Stimulated activated CD8-positive, alpha-beta memory T cell treated with anti-CD3 and anti-CD28 coated beads, Interleukin-15, amount 100 ng/mL, for 4 hours (primary cell): ENCODE measurements at regions not wholly inside any gene's neighbourhood (a gene's known extent, or its start where the extent isn't known, plus 50 kb on each side); places are given as distances from the start of the nearest gene placed in this dataset.
"Not testable (repeated sequence)": the region's sequence is repeated elsewhere in the genome, so short reads cannot be mapped to it uniquely, and the experiment has no call there.

Experiments
- DNase-seq, 2 donors: peaks; one replicate each; pipeline ENCODE4 v3.0.0-alpha.2; 2020; ENCODE audit warnings: low read depth in 2 of 2

- peak; percentile 58 to 60 for DNase-seq
Measured at GRCh38 chr21:5065240-5066211, 5455.9 kb upstream of the TPTE start.

DNA sequence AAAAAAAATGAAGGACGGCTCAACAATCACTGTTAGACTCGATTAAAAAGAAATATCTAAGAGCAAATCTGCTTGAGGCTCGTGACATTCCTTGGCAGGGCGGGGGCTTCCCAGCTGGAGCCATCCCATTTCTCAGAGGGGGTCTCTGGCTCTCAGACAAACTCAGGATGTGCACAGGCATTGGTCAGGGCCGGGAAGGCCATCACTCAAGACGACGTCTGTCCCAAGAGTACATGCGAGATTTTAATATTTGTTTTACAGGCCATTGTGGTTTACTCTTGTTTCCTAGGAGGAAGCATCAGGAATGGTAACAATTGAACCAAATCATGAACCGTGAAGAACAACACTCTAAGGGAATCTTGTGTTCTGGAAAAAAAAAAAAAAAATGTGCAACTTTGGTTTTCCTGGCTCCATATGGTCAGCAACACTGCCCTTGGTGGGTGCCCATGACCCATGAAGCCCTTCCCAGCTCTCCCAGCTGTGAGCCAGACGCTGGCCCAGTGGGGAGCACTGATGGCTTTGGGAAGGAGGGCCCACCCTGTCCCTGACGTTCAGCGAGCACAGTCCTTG lies 5454.6 kb upstream of the TPTE start:
- not testable (repeated sequence) for DNase-seq

GRCh38 chr21:5067326-5068048 lies 5453.9 kb upstream of the TPTE start:
- DNase-seq = not testable (repeated sequence)

DNA sequence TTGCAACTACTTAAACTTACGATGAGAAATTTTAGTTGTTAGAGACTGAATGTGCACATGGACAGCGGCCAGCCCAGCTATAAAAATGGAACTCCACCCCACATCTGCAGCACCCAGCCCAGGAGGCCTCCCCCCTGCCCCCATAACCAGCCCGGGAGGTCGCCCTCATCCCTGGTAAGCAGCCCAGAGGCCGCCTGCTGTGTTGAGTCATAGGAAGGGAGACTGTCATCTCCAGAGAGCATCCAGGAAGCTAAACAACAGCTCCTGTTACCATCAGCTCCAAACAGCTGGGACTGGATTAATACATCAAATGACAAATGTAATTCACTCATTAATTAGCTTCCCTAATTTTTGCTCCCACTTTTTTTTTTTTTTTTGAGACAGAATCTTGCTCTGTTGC lies 5452.7 kb upstream of the TPTE start:
- DNase-seq = not testable (repeated sequence)

DNA sequence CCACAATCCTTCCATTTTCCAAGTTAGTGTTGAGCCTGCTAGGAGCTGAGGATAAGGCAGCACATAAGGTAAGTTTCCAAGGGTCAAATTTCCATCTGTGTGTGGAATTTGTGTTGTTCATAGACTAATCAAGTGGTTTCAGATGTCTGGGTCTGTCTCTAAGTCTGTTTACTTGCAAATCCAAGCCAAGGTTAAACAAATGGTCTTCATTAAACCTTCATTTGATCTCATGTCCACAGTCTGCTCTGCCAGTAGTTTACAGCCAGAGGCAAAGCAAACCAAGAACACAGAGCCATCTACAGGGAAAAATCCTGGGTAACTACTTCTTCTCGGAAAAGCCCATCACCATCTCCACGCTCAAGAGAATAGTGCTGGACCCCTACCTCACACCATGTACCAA lies 5450.2 kb upstream of the TPTE start:
- DNase-seq = not testable (repeated sequence)

DNA sequence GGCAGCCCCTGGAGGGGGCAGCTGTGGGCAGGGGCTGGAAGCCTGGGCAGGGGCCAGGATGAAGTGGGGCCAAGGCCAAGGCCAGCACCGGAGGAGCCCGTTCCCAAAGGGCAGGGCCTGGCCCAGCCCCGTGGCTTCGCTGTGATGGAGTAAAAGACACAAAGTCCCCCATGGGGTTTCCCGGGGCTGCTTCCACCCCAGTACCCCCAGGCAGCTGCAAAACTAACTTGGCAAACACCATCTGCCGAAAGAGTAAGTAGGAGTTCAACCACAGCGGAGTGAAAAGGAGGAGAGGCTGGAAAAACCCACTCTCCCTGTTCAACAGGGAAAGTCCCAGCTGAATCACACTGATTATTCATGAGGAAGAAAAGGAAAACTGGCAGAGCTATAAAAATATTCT lies 5444.5 kb upstream of the TPTE start:
- not testable (repeated sequence) for DNase-seq

GRCh38 chr21:5079361-5079760 lies 5442.0 kb upstream of the TPTE start:
- not testable (repeated sequence) for DNase-seq

DNA sequence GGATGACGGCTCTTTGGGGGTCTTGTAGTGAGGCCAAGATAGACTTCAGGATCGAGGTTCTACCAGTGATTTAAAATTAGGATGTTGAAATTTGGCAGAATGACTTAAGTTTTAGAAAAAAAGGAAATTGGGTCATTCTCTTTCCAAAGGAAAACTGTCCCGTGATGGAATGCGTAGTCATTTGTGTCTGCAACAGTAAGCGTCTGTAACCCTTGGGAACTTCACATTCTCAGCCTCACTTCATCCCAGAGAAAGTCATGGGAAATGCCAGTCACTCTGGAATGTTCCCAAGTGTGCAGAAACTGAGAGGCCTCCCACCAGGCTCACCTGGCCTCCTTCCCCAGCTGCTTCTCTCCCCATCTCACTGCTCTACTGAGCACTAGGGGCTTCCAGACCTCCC lies 5441.4 kb upstream of the TPTE start:
- not testable (repeated sequence) for DNase-seq

GRCh38 chr21:5084246-5084645 lies 5437.1 kb upstream of the TPTE start:
- DNase-seq = not testable (repeated sequence)

DNA sequence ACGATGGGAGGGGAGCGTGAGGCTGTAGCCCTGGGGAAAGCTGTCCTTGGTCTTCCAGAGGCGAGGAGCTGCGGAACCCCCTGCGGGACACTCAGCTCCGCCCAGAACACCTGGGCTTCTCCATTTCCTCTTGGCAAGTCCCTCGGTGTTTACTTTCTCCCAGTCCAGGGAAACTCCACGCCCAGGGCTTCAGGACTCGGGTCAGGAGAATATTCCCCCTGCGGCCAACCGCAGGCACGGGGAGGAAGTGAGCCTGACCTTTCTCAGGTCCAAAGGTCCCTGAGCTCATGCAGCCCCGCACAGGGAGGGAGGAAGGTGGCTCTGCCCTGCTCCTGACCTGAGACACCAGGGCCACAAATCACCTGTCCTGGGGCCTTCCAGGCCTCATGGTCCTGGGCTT lies 5435.9 kb upstream of the TPTE start:
- DNase-seq = not testable (repeated sequence)

GRCh38 chr21:5086416-5086815 lies 5435.0 kb upstream of the TPTE start:
- DNase-seq = not testable (repeated sequence)

DNA sequence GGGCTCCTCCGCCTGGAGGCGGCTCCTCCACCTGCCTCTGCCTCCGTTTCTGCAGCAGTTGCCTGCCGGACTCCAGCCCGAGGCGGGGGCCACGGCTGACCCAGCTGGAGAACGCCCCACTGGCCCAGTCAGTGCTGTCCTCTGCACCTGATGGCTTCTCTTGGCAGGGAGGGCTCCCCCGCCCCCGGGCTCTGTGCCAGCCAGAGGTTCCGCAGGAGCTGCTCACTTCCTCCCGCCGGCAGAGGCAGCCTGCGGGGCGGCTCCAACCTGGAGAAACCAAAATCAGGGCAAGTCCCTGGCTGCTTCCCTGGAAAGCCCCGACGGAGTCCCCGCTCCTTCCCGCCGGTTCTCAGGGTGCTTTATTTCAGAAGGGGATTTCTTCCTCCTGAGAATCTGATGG lies 5432.6 kb upstream of the TPTE start:
- DNase-seq = not testable (repeated sequence)

DNA sequence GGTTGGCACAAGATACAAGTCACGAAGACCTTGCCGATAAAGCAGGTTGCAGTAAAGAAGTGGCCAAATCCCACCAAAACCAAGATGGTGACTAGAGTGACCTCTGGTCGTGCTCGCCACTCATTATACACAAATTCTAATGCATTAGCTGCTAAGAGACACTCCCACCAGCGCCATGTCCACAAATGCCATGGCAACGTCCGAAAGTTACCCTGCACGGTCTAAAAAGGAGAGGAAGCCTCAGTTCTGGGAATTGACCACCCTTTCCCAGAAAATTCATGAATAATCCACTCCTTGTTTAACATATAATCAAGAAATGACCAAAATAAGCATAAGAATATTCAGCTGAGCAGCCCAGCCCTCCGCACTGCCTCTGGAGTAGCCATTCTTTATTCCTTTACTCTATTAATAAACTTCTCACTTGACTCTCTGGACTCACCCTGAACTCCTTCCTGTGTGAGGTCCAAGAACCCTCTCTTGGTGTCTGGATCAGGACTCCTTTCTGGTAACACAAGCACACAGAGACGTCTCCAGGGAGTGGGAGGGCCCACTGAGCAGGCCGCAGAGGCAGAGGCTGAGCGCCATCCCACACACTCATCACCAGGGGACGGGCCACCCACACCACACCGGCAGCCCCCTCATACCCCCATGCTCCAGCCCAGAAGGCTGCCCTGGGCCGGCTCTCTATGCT lies 5431.8 kb upstream of the TPTE start:
- DNase-seq = not testable (repeated sequence)

DNA sequence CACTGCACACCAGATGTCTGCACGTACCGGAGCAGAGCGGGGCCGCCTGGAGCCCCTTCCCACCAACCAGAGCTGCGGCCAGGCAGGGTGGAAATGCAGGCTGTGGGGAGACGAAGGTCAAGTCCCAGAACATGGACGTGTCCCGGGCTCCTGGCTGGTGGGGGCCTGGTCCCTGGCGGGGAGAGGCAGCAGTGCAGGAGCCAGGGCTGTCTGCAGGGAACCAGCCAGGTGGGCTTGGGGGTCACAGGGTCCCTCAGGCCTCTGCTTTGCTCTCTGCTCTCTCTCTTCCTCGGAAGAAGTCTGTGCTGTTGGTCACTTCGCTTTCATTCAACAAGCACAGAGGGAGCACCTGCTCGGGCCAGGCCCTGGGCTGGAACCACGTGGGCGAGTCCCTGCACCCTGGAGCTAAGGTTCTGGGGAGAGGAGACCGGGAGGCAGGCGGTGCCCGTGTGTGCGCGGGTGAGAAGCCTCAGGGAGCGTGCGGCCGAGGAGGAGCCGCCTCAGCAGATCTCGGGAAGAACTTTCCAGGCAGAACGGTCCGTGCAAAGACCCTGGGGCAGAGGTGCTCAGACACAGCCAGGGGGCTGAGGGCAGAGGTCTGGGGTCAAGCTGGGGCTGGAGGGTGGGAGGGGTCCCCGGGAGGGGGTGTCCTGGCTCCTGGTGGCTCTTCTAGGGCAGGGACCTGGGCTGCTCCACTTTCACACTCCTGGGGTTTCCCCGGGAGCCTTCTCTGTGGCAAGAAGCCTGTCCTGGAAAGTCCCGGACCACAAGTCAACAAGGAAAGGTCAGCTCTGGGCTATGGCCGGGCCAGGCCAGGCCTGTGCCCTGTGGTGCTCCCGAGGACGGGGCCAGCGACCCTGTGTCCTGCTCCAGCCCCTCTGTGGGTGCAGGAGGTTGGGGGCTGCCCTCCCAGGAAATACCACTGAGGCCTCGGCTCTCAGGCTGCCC lies 5431.0 kb upstream of the TPTE start:
- not testable (repeated sequence) for DNase-seq

- DNase-seq = not testable (repeated sequence)
Measured at GRCh38 chr21:5091274-5091673, 5430.1 kb upstream of the TPTE start.

DNA sequence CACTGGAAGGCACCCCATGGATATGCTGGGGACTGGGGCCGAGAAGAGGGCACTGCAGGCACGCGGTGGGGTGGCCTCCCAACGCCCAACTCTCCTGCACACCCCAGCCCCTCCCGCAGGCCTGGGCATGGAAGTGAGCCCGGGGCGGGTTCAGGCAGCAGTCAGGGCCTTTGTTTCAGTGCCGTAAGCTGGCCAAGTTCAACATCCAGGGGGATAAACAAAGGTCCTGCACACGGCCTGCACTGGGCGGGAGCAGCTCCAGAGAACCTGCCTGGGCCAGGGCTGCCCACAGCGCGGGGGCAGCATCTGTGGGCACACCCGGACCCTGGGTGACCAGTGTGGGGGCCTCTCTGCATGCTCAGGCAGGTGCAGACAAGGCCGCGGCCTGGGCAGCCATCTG lies 5425.8 kb upstream of the TPTE start:
- DNase-seq = not testable (repeated sequence)

DNA sequence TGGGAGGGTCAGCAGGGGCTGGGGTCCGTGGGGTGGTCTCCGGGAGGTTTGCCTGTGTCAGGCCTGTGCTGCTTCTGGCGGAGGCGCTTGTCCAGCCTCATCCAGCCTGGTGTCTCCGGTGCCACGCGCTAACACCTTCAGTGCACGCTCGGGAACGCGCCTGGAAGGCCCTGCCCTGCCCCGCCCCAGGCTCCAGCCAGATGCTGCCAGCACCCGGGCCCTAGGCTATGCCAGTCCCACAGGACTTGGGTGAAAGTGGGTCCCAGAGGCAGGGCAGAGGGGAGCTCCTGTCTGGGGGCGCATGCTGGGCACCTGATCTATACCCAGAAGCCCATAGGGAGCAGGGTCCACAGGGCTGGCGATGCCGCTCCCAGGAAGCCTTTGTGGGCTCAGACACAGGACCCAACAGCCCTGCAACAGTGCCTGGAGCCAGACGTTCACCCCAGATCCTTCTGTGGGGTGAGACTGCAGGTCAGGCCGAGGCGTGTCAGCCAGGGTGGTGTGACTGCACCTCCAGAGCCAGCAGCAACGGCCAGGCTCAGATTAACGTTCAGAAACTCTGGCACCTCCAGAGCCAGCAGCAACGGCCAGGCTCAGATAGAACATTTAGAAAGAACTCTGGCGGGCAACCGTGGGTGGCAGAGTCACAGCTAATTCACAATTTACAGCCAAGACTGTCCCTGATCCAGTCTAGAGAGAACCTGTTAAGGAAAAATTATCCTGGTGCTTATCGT lies 5423.2 kb upstream of the TPTE start:
- DNase-seq = not testable (repeated sequence)

DNA sequence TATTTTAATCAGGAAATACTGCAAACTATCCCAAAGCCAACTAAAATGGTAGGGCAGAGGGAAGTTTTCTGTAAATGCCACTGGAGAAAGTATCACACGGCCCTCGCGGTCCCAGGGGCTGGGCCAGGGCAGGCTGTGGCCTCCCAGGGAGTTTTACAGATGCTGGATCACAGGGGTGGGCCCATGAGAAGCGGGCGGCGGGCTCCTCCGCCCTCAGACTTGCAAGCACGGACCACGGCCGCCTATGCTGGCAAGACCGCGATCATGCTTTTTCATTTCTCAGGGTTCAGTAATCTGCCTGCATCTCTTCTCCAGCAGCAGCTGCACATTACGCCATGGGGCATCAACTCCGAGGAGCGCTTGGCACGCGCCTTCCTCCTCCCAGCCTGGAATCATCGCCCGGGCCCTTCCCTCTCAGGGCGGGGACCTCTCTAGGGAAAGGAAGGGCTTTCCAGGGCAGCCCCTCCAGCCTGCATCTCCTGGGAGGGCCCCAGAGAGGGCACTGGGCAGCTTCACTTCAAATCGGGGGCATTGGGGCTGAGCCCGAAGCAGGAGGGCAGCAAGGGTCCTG lies 5420.7 kb upstream of the TPTE start:
- not testable (repeated sequence) for DNase-seq

GRCh38 chr21:5101749-5102148 lies 5419.6 kb upstream of the TPTE start:
- peak; percentile 50 to 77 for DNase-seq
